Neural cell (in vitro differentiated cells): ENCODE measurements at regions not wholly inside any gene's neighbourhood (a gene's known extent, or its start where the extent isn't known, plus 50 kb on each side); places are given as distances from the start of the nearest gene placed in this dataset.
A peak's percentile ranks its signal among the peaks of the same experiment; 100 is the strongest.
"Not testable (repeated sequence)": the region's sequence is repeated elsewhere in the genome, so short reads cannot be mapped to it uniquely, and the experiment has no call there.

ENCODE experiments used
- H2AFZ ChIP-seq: fragments of 200-600, 300-800 bp; sonication (generic), shearing (Covaris generic); 2 replicates; pipeline ENCODE4 v1.6.0; 2014; ENCODE audit warnings: low read depth, mild to moderate bottlenecking, antibody characterized with exemption, low read length, moderate library complexity
- H3F3A ChIP-seq: fragments of 200-600 bp; shearing (Covaris generic); 2 replicates; pipeline ENCODE4 v1.6.1; 2016; ENCODE audit warnings: mild to moderate bottlenecking, moderate library complexity, mixed read lengths, antibody characterized with exemption, low read length; ENCODE audit not compliant: insufficient read depth, poor library complexity, severe bottlenecking
- H3K27ac ChIP-seq: fragments of 200-600, 300-800 bp; sonication (generic), shearing (Covaris generic); 2 replicates; pipeline ENCODE4 v1.5.1; 2014; ENCODE audit warnings: mild to moderate bottlenecking, low read length, moderate library complexity
- H3K27me3 ChIP-seq: fragments of 300-800, 200-600 bp; sonication (generic), shearing (Covaris generic); 2 replicates; pipeline ENCODE4 v1.6.0; 2014; ENCODE audit warnings: mild to moderate bottlenecking, low read depth, low read length, moderate library complexity; ENCODE audit not compliant: insufficient read depth
- H3K36me3 ChIP-seq: fragments of 300-800, 200-600 bp; sonication (generic), shearing (Covaris generic); 2 replicates; pipeline ENCODE4 v1.5.1; 2014; ENCODE audit warnings: mild to moderate bottlenecking, antibody characterized with exemption, low read length, moderate library complexity; ENCODE audit not compliant: insufficient read depth
- H3K4me2 ChIP-seq: fragments of 300-800, 200-600 bp; sonication (generic), shearing (Covaris generic); 2 replicates; pipeline ENCODE4 v1.6.0; 2014; ENCODE audit warnings: mild to moderate bottlenecking, low read length
- H3K4me3 ChIP-seq: fragments of 300-800, 200-600 bp; sonication (generic), shearing (Covaris generic); 2 replicates; pipeline ENCODE4 v1.5.1; 2014; ENCODE audit warnings: mild to moderate bottlenecking, low read length, moderate library complexity
- H3K79me2 ChIP-seq: fragments of 200-600 bp; shearing (Covaris generic); replicated peaks from 2 replicates; pipeline ENCODE4 v1.6.0; 2014; ENCODE audit warnings: mild to moderate bottlenecking, low read length, moderate library complexity; ENCODE audit not compliant: insufficient read depth
- H3K9ac ChIP-seq: fragments of 300-800, 200-600 bp; sonication (generic), shearing (Covaris generic); 2 replicates; pipeline ENCODE4 v1.6.1; 2016; ENCODE audit warnings: mild to moderate bottlenecking, low read length, mixed read lengths
- H3K9me2 ChIP-seq: fragments of 200-600 bp; shearing (Covaris generic); 2 replicates; pipeline ENCODE4 v1.6.1; 2016; ENCODE audit warnings: mild to moderate bottlenecking, low read length, mixed read lengths; ENCODE audit not compliant: insufficient read depth
- H3K9me3 ChIP-seq: fragments of 200-600, 300-800 bp; sonication (generic), shearing (Covaris generic); 2 replicates; pipeline ENCODE4 v1.6.1; 2016; ENCODE audit warnings: mild to moderate bottlenecking, mixed run types, low read length, moderate library complexity, mixed read lengths
- H4K20me1 ChIP-seq: fragments of 200-600 bp; shearing (Covaris generic); 2 replicates; pipeline ENCODE4 v1.6.1; 2016; ENCODE audit warnings: mild to moderate bottlenecking, mixed run types; ENCODE audit not compliant: insufficient read depth
- EP300 ChIP-seq: fragments of 450-650 bp; conservative IDR thresholded peaks from 2 replicates; pipeline ENCODE4 v1.6.1; 2014; ENCODE audit warnings: antibody characterized with exemption, mild to moderate bottlenecking, moderate library complexity; ENCODE audit not compliant: poor library complexity, severe bottlenecking
- EZH2 ChIP-seq: fragments of 200-600, 300-800 bp; shearing (Covaris generic), sonication (generic); IDR thresholded peaks from 2 replicates; pipeline ENCODE4 v1.6.1; 2014; ENCODE audit warnings: antibody characterized with exemption, low read length, borderline replicate concordance, mild to moderate bottlenecking; ENCODE audit not compliant: insufficient read depth, poor library complexity, severe bottlenecking
- MXI1 ChIP-seq: fragments of 450-650 bp; conservative IDR thresholded peaks from 2 replicates; pipeline ENCODE4 v1.6.1; 2014; ENCODE audit warnings: antibody characterized with exemption, mild to moderate bottlenecking; ENCODE audit not compliant: poor library complexity, severe bottlenecking
- POLR2AphosphoS5 ChIP-seq: IDR thresholded peaks from 2 replicates; pipeline ENCODE4 v1.6.1; 2012
- RAD21 ChIP-seq: fragments of 450-650 bp; conservative IDR thresholded peaks from 2 replicates; pipeline ENCODE4 v1.6.1; 2014; ENCODE audit warnings: antibody characterized with exemption, mild to moderate bottlenecking, moderate library complexity
- SMC3 ChIP-seq: fragments of 450-650 bp; conservative IDR thresholded peaks from 2 replicates; pipeline ENCODE4 v1.6.1; 2014; ENCODE audit warnings: antibody characterized with exemption, mild to moderate bottlenecking, moderate library complexity; ENCODE audit not compliant: poor library complexity
- TAF1 ChIP-seq: IDR thresholded peaks from 2 replicates; pipeline ENCODE4 v1.6.1; 2012; ENCODE audit warnings: low read depth
- TF ChIP-seq, protein P1 (sequence below): fragments of 450-650 bp; IDR thresholded peaks from 2 replicates; pipeline ENCODE4 v1.5.1; 2014; ENCODE audit warnings: antibody characterized with exemption, mild to moderate bottlenecking, moderate library complexity; ENCODE audit not compliant: poor library complexity, severe bottlenecking
- TF ChIP-seq, protein P2 (sequence below): IDR thresholded peaks from 2 replicates; pipeline ENCODE4 v1.6.1; 2012; ENCODE audit warnings: borderline replicate concordance

DNA sequence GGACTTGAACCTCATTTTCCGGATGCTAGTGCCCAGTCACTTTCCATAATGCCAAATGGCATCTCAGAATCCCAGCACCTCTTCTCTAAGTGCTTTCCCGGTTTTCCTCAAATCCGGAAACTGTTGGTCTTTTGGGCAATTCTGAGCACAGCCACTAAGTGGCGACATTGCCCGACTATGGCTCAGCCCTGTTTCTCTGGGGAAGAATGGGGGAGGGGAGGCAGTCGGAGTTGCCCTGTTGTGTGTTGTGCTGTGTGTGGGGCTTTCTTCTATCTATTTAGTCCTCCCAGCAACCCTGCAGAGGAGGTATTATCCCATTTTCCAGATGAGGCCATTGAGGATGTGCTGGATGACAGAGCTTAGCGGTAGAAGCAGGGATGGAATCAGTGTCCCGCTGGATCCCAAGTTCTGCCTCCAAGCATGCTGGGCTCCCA, 175.0 kb downstream of the FCRL5 start:
- not testable (repeated sequence) for H3K9me2 ChIP-seq, H3K36me3 ChIP-seq, H3F3A ChIP-seq, H3K27ac ChIP-seq, H2AFZ ChIP-seq, H4K20me1 ChIP-seq, H3K4me3 ChIP-seq, H3K9me3 ChIP-seq, H3K27me3 ChIP-seq, H3K4me2 ChIP-seq, H3K79me2 ChIP-seq, H3K9ac ChIP-seq
- TF ChIP-seq, protein P1, sequence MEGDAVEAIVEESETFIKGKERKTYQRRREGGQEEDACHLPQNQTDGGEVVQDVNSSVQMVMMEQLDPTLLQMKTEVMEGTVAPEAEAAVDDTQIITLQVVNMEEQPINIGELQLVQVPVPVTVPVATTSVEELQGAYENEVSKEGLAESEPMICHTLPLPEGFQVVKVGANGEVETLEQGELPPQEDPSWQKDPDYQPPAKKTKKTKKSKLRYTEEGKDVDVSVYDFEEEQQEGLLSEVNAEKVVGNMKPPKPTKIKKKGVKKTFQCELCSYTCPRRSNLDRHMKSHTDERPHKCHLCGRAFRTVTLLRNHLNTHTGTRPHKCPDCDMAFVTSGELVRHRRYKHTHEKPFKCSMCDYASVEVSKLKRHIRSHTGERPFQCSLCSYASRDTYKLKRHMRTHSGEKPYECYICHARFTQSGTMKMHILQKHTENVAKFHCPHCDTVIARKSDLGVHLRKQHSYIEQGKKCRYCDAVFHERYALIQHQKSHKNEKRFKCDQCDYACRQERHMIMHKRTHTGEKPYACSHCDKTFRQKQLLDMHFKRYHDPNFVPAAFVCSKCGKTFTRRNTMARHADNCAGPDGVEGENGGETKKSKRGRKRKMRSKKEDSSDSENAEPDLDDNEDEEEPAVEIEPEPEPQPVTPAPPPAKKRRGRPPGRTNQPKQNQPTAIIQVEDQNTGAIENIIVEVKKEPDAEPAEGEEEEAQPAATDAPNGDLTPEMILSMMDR: peak; percentile 24

DNA sequence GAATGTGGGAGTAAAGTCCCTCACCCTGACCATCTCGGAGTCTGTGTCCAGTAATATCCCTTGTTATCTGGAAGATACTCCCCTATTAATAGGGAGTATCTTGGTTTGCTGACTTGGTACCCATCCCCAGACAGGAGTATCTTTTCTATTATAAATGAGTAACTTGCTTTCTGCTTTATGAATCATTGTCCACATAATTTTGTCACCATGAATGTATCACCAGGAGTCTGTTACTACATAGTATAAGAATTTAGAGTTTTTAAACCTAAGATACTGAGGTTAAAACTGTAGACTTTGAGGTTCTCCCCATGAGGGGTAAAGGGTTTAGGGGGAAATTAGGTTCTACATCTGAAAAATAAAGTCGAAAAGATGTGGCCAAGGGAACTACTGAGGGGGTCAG, 175.6 kb downstream of the FCRL5 start:
- no peak overlapping the region for H3K4me2 ChIP-seq
- H3K9me3 ChIP-seq: no peaks in the 10 kb centered on the region
- no peaks in the 10 kb centered on the region for H3K9me2 ChIP-seq
- no peak overlapping the region for H2AFZ ChIP-seq
- TF ChIP-seq SMC3 (no peak), MXI1 (no peak), RAD21 (no peak), EP300 (no peak), EZH2 (no peak), POLR2AphosphoS5 (no peak), TAF1 (no peak)
- TF ChIP-seq, protein P1: no peak
- TF ChIP-seq, protein P2, sequence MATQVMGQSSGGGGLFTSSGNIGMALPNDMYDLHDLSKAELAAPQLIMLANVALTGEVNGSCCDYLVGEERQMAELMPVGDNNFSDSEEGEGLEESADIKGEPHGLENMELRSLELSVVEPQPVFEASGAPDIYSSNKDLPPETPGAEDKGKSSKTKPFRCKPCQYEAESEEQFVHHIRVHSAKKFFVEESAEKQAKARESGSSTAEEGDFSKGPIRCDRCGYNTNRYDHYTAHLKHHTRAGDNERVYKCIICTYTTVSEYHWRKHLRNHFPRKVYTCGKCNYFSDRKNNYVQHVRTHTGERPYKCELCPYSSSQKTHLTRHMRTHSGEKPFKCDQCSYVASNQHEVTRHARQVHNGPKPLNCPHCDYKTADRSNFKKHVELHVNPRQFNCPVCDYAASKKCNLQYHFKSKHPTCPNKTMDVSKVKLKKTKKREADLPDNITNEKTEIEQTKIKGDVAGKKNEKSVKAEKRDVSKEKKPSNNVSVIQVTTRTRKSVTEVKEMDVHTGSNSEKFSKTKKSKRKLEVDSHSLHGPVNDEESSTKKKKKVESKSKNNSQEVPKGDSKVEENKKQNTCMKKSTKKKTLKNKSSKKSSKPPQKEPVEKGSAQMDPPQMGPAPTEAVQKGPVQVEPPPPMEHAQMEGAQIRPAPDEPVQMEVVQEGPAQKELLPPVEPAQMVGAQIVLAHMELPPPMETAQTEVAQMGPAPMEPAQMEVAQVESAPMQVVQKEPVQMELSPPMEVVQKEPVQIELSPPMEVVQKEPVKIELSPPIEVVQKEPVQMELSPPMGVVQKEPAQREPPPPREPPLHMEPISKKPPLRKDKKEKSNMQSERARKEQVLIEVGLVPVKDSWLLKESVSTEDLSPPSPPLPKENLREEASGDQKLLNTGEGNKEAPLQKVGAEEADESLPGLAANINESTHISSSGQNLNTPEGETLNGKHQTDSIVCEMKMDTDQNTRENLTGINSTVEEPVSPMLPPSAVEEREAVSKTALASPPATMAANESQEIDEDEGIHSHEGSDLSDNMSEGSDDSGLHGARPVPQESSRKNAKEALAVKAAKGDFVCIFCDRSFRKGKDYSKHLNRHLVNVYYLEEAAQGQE: no peak
- H3F3A ChIP-seq: no peaks in the 10 kb centered on the region
- H3K27me3 ChIP-seq: no peaks in the 10 kb centered on the region
- no peak overlapping the region for H3K4me3 ChIP-seq
- H3K79me2 ChIP-seq: no peaks in the 10 kb centered on the region
- no peak overlapping the region for H3K9ac ChIP-seq
- H3K36me3 ChIP-seq: no peaks in the 10 kb centered on the region
- H4K20me1 ChIP-seq: no peaks in the 10 kb centered on the region
- H3K27ac ChIP-seq: no peak overlapping the region

DNA sequence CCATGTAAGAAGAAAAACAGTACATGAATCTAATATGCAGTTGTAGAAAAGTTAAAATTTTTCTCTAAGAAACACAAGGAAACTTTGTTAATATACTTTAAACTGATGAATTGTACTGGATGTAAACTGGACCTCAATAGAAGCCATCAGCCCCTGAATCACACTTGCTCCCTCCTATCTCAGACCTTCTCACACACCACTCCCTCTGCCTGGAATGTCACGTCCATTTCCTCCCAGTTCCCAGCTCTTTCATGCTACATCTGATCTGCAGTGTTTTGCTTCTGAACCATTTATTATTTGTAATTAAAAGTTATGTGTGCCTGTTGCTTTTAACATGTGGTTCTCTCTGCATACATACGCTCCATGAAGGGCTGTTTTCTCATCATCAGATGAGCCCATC, 180.0 kb downstream of the FCRL5 start:
- H3K4me2 ChIP-seq, H3K4me3 ChIP-seq, H3K9me2 ChIP-seq, H3K36me3 ChIP-seq, H3F3A ChIP-seq, H3K79me2 ChIP-seq, H4K20me1 ChIP-seq, H3K27me3 ChIP-seq, H3K9ac ChIP-seq, H2AFZ ChIP-seq, H3K27ac ChIP-seq, H3K9me3 ChIP-seq: not testable (repeated sequence)
